H1 (cell line): ENCODE measurements at regions not wholly inside any gene's neighbourhood (a gene's known extent, or its start where the extent isn't known, plus 50 kb on each side); places are given as distances from the start of the nearest gene placed in this dataset.

ENCODE experiments used
- CTCF ChIA-PET: fragments of 300-600 bp; sonication (Branson Sonifier 250); formaldehyde crosslinking; loops from one replicate; lab custom pipeline; 2021; ENCODE audit not compliant: partially characterized antibody; lab: Charles Lee
- POLR2A ChIA-PET: fragments of 300-600 bp; sonication (Branson Sonifier 250); formaldehyde crosslinking; loops from one replicate; lab custom pipeline; 2021; ENCODE audit warnings: inconsistent platforms; ENCODE audit not compliant: partially characterized antibody; lab: Charles Lee
- DNase-seq, 2 experiments: peaks; one replicate each; pipeline versions ENCODE4 v3.0.0 to v3.0.0-alpha.2; 2010 to 2022; ENCODE audit warnings: low spot score in 2 of 2, low read depth in 1 of 2, mixed read lengths in 1 of 2
- FAIRE-seq: peaks from 2 replicates; lab custom pipeline; 2011; peaks lifted over from hg19 to GRCh38; lab: Jason Lieb, UNC
- H2AFZ ChIP-seq: 2 replicates; pipeline ENCODE4 v1.8.1; 2012; ENCODE audit warnings: low read length, inconsistent platforms
- H2AK5ac ChIP-seq: 2 replicates; pipeline ENCODE4 v1.6.1; 2013; ENCODE audit warnings: low read depth, low read length
- H2BK120ac ChIP-seq: replicated peaks from 2 replicates; pipeline ENCODE3; 2013; ENCODE audit warnings: low read depth, low read length, inconsistent platforms
- H2BK12ac ChIP-seq: 2 replicates; pipeline ENCODE4 v1.6.1; 2013; ENCODE audit warnings: low read depth, low read length
- H2BK15ac ChIP-seq: 2 replicates; pipeline ENCODE4 v1.6.1; 2013; ENCODE audit warnings: low read length
- H2BK20ac ChIP-seq: 2 replicates; pipeline ENCODE4 v1.6.1; 2013; ENCODE audit warnings: low read length
- H2BK5ac ChIP-seq: 2 replicates; pipeline ENCODE4 v1.6.1; 2013; ENCODE audit warnings: low read depth, low read length
- H3K14ac ChIP-seq: 2 replicates; pipeline ENCODE4 v1.6.1; 2013; ENCODE audit warnings: inconsistent platforms; ENCODE audit not compliant: insufficient read length
- H3K18ac ChIP-seq: 2 replicates; pipeline ENCODE4 v1.6.1; 2013; ENCODE audit warnings: low read length; ENCODE audit errors: extremely low read depth
- H3K23ac ChIP-seq: 2 replicates; pipeline ENCODE4 v1.6.1; 2013; ENCODE audit warnings: inconsistent platforms; ENCODE audit not compliant: insufficient read length
- H3K23me2 ChIP-seq: 2 replicates; pipeline ENCODE4 v1.6.1; 2013; ENCODE audit warnings: low read depth, low read length
- H3K27ac ChIP-seq: 2 replicates; pipeline ENCODE4 v1.6.1; 2011; ENCODE audit warnings: low read depth, low read length, inconsistent platforms
- H3K27me3 ChIP-seq, 4 experiments: replicated peaks in 1 of 4; 1 replicate in 1 of 4; 2 replicates in 3 of 4; pipeline versions ENCODE4 v1.6.1 to v1.8.1; 2011 to 2013; ENCODE audit warnings: low read length in 3 of 4, mild to moderate bottlenecking in 3 of 4, inconsistent platforms in 2 of 4, mixed read lengths in 2 of 4, moderate library complexity in 1 of 4; ENCODE audit not compliant: control insufficient read depth in 3 of 4, insufficient read depth in 3 of 4; ENCODE audit errors: extremely low read depth in 1 of 4
- H3K36me3 ChIP-seq, 4 experiments: 2 replicates each; pipeline versions ENCODE4 v1.6.1 to v1.8.1; 2011 to 2013; ENCODE audit warnings: mild to moderate bottlenecking in 4 of 4, low read length in 3 of 4, moderate library complexity in 2 of 4, control low read depth in 1 of 4, inconsistent platforms in 1 of 4; ENCODE audit not compliant: insufficient read depth in 4 of 4, control insufficient read depth in 2 of 4
- H3K4ac ChIP-seq: replicated peaks from 2 replicates; pipeline ENCODE3; 2013; ENCODE audit warnings: low read length, low read depth, mixed read lengths, inconsistent platforms; ENCODE audit not compliant: insufficient read length
- H3K4me1 ChIP-seq, 4 experiments: replicated peaks in 1 of 4; 1 replicate in 1 of 4; 2 replicates in 3 of 4; pipeline versions ENCODE4 v1.6.1 to v1.8.1; 2011 to 2013; ENCODE audit warnings: low read length in 3 of 4, inconsistent platforms in 2 of 4, mixed read lengths in 1 of 4; ENCODE audit not compliant: insufficient read depth in 4 of 4, control insufficient read depth in 3 of 4
- H3K4me2 ChIP-seq, 2 experiments: 2 replicates each; pipeline versions ENCODE4 v1.6.1 to v1.8.1; 2011 to 2013; ENCODE audit warnings: low read depth in 2 of 2, low read length in 2 of 2, control low read depth in 1 of 2, inconsistent platforms in 1 of 2, mild to moderate bottlenecking in 1 of 2; ENCODE audit not compliant: insufficient read depth in 1 of 2
- H3K4me3 ChIP-seq, 4 experiments: fragments of 200-600, 300-600 bp in 1 of 4; sonication (generic), shearing (Covaris generic), sonication (Bioruptor Twin) in 1 of 4; 2 replicates each; pipeline versions ENCODE4 v1.5.1 to v1.8.1; 2011 to 2016; ENCODE audit warnings: low read length in 4 of 4, low read depth in 3 of 4, control low read depth in 2 of 4, inconsistent platforms in 2 of 4, mild to moderate bottlenecking in 2 of 4, mixed read lengths in 1 of 4, moderate library complexity in 1 of 4; ENCODE audit not compliant: insufficient read depth in 2 of 4; ENCODE audit errors: extremely low read depth in 1 of 4
- H3K56ac ChIP-seq: replicated peaks from 2 replicates; pipeline ENCODE3; 2013; ENCODE audit warnings: low read depth, mild to moderate bottlenecking, mixed read lengths, low read length, inconsistent platforms; ENCODE audit not compliant: insufficient read length
- H3K79me1 ChIP-seq: 2 replicates; pipeline ENCODE4 v1.6.1; 2013; ENCODE audit warnings: low read depth, low read length, control low read depth
- H3K79me2 ChIP-seq, 2 experiments: 2 replicates each; pipeline versions ENCODE4 v1.6.1 to v1.8.1; 2012 to 2013; ENCODE audit warnings: low read length in 2 of 2, mild to moderate bottlenecking in 2 of 2, inconsistent platforms in 1 of 2; ENCODE audit not compliant: insufficient read depth in 2 of 2, control insufficient read depth in 1 of 2
- H3K9ac ChIP-seq, 4 experiments: replicated peaks in 1 of 4; 1 replicate in 1 of 4; 2 replicates in 3 of 4; pipeline versions ENCODE4 v1.6.1 to v1.8.1; 2011 to 2013; ENCODE audit warnings: low read depth in 3 of 4, low read length in 3 of 4, control low read depth in 2 of 4, mild to moderate bottlenecking in 2 of 4, moderate library complexity in 2 of 4, inconsistent platforms in 1 of 4; ENCODE audit errors: extremely low read depth in 1 of 4
- H3K9me3 ChIP-seq, 2 experiments: 2 replicates each; pipeline versions ENCODE4 v1.6.1 to v1.8.1; 2012 to 2013; ENCODE audit warnings: mild to moderate bottlenecking in 2 of 2, moderate library complexity in 2 of 2, control low read depth in 1 of 2, inconsistent platforms in 1 of 2, low read depth in 1 of 2, low read length in 1 of 2, mixed read lengths in 1 of 2; ENCODE audit not compliant: insufficient read depth in 2 of 2
- H4K20me1 ChIP-seq, 2 experiments: replicated peaks in 1 of 2; 2 replicates each; pipeline versions ENCODE3 to v1.8.1; 2011 to 2013; ENCODE audit warnings: inconsistent platforms in 2 of 2, low read length in 2 of 2, mild to moderate bottlenecking in 1 of 2; ENCODE audit not compliant: insufficient read depth in 2 of 2, control insufficient read depth in 1 of 2
- H4K5ac ChIP-seq: 2 replicates; pipeline ENCODE4 v1.6.1; 2013; ENCODE audit warnings: low read length, low read depth, mixed read lengths, inconsistent platforms; ENCODE audit not compliant: insufficient read length
- H4K8ac ChIP-seq: 2 replicates; pipeline ENCODE4 v1.8.0; 2013; ENCODE audit warnings: mild to moderate bottlenecking, moderate library complexity, low read length, inconsistent platforms; ENCODE audit not compliant: insufficient read depth; ENCODE audit errors: extremely low read depth
- H4K91ac ChIP-seq: replicated peaks from 2 replicates; pipeline ENCODE3; 2013; ENCODE audit warnings: low read length, mixed read lengths, inconsistent platforms; ENCODE audit not compliant: insufficient read length
- SIRT6 ChIP-seq: IDR thresholded peaks from one replicate; pipeline ENCODE4 v1.7.1; 2012; ENCODE audit warnings: low read length, inconsistent platforms
- WGBS, 2 experiments: shearing (Covaris generic) in 1 of 2; methylation state at CpG; one replicate each; pipeline versions ENCODE4 v1.1.6 to v1.1.7; 2013 to 2015; ENCODE audit warnings: low lambda C conversion rate in 2 of 2, mixed read lengths in 2 of 2, inconsistent platforms in 1 of 2, low coverage in 1 of 2, missing lambda C conversion rate in 1 of 2; ENCODE audit not compliant: insufficient replicate concordance in 2 of 2, insufficient coverage in 1 of 2, insufficient read length in 1 of 2; ENCODE audit errors: extremely low coverage in 1 of 2, missing lambda C conversion rate in 1 of 2; 5-methylcytosine and 5-hydroxymethylcytosine counted together

DNA sequence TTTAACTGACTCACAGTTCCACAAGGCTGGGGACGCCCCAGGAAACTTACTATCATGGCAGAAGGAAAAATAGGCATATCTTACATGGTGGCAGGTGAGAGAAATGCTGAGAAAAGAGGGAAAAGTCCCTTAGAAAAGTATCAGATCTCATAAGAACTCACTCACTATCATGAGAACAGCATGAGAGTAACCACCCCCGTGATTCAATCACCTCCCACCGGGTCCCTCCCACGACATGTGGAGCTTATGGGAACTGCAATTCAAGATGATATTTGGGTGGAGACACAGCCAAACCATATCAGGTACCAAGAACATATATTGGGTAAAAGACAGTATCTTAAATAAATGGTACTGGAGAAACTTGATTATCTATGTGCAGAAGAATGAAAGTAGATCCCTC, 100.3 kb upstream of the FAR2 start:
- H3K4ac ChIP-seq = no peak overlapping the region
- no peak overlapping the region for H2BK120ac ChIP-seq
- H3K14ac ChIP-seq = no peak overlapping the region
- H4K20me1 ChIP-seq = no peaks in the 10 kb centered on the region
- no peak overlapping the region for H4K5ac ChIP-seq
- H4K8ac ChIP-seq = no peak overlapping the region
- H3K23me2 ChIP-seq = no peaks in the 10 kb centered on the region
- no peak overlapping the region for H3K56ac ChIP-seq
- H3K79me2 ChIP-seq = no peaks in the 10 kb centered on the region
- CTCF ChIA-PET = interaction anchor here (0.7 to 1.2 kb wide), 2 partner anchors 25 to 237 kb away, joined by 3 read pairs; no protein-coding TSS in a partner anchor
- no peak overlapping the region for H2BK15ac ChIP-seq
- H3K23ac ChIP-seq = no peak overlapping the region
- no peak overlapping the region for H2AK5ac ChIP-seq
- H2BK5ac ChIP-seq = no peak overlapping the region
- no peak for FAIRE-seq
- no peaks in the 10 kb centered on the region for H3K36me3 ChIP-seq
- no peak overlapping the region for H2BK20ac ChIP-seq
- no peak overlapping the region for H3K27ac ChIP-seq
- no peak overlapping the region for H2BK12ac ChIP-seq
- H2AFZ ChIP-seq = no peak overlapping the region
- H4K91ac ChIP-seq = no peak overlapping the region
- H3K79me1 ChIP-seq = no peaks in the 10 kb centered on the region
- no peaks in the 10 kb centered on the region for H3K27me3 ChIP-seq
- no peaks in the 10 kb centered on the region for H3K4me1 ChIP-seq
- POLR2A ChIA-PET = no interaction called here
- H3K9me3 ChIP-seq = no peaks in the 10 kb centered on the region
- no peak overlapping the region for H3K9ac ChIP-seq
- H3K18ac ChIP-seq = no peak overlapping the region
- WGBS, 2 experiments = 88% methylated on average over 4 of the region's 4 CpGs; no CpG with 5 or more reads in 1 of the 2 experiments
- DNase-seq = no peak
- no peak overlapping the region for H3K4me3 ChIP-seq
- H3K4me2 ChIP-seq = no peak overlapping the region
- no peak for TF ChIP-seq SIRT6
